ENCODE measurements at regions not wholly inside any gene's neighbourhood (a gene's known extent, or its start where the extent isn't known, plus 50 kb on each side); places are given as distances from the start of the nearest gene placed in this dataset.

DNA sequence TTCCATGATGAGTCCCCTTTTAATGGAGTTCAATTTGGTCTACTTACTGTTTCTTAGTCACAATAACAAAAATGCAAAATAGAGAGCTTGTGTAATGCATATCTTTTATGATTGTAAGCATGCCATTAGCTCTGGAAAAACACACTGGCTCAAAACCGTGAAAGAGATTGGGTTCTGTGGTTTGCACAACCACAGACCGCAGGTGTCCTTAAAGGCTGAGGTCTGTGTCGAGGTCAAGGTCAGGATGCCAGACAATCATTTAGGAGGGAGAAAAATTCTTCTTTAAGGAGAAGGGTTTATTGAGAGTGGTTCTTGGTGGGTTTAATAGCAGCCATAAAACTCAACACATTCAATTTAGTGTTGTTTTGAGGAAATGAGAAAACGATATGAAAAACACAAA is 487.2 kb downstream of the GALR1 start:
- Mint-ChIP-seq H3K4me1 (ENCODE audit: low read depth) (no peaks in the 10 kb centered on the region), H3K36me3 (no peaks in the 10 kb centered on the region), H3K4me3 (no peak overlapping the region), H3K27me3 (peaks cover 14% of the 10 kb centered on the region), H3K27ac (no peak overlapping the region), H3K9me3 (no peaks in the 10 kb centered on the region)
- ChIA-PET CTCF (no interaction called here), POLR2A (no interaction called here)
- intact Hi-C loops (cut with micrococcal nuclease) = no loop called here
- DNase-seq = no peak

DNA sequence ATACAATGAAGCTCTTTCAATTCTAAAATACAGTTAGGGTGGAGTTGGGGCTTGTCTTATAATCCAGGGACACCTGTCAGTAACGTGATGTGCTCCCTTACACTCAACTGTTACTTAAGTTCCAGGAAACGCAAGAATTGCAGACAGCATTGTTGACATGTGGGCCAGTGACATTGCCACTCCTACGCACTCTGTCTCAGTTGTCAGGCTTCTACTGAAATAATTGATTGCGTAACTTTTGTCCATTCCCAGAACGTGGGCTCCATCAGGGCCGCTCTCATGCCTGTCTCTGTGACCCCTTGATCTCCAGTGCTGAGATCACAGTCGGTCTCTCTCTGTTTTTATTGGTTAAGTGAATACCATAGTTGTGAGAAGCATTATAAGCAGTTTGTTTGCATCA is 487.8 kb downstream of the GALR1 start:
- intact Hi-C loops (cut with micrococcal nuclease) = no loop called here
- no peak overlapping the region for H3K4me3 Mint-ChIP-seq
- H3K9me3 Mint-ChIP-seq = no peaks in the 10 kb centered on the region
- H3K27ac Mint-ChIP-seq = no peak overlapping the region
- no peaks in the 10 kb centered on the region for H3K36me3 Mint-ChIP-seq
- peaks cover 14% of the 10 kb centered on the region for H3K27me3 Mint-ChIP-seq
- ChIA-PET POLR2A (no interaction called here), CTCF (no interaction called here)
- H3K4me1 Mint-ChIP-seq (ENCODE audit: low read depth) = no peaks in the 10 kb centered on the region
- DNase-seq = no peak

- Mint-ChIP-seq H3K9me3 (no peaks in the 10 kb centered on the region), H3K4me3 (no peak overlapping the region), H3K36me3 (no peaks in the 10 kb centered on the region), H3K27me3 (peaks cover 6% of the 10 kb centered on the region), H3K4me1 (ENCODE audit: low read depth) (no peaks in the 10 kb centered on the region), H3K27ac (no peak overlapping the region)
- intact Hi-C loops (cut with micrococcal nuclease) = no loop called here
- ChIA-PET CTCF (no interaction called here), POLR2A (no interaction called here)
- DNase-seq = peak; percentile 10
Observed at GRCh38 chr18:77749089-77749488, 499.4 kb downstream of the GALR1 start.

- intact Hi-C loops (cut with micrococcal nuclease) = no loop called here
- Mint-ChIP-seq H3K9me3 (no peaks in the 10 kb centered on the region), H3K27me3 (peaks cover 6% of the 10 kb centered on the region), H3K27ac (no peak overlapping the region), H3K4me1 (ENCODE audit: low read depth) (no peaks in the 10 kb centered on the region), H3K4me3 (no peak overlapping the region), H3K36me3 (no peaks in the 10 kb centered on the region)
- ChIA-PET CTCF (no interaction called here), POLR2A (no interaction called here)
- no peak for DNase-seq
Observed at GRCh38 chr18:77750006-77750405, 500.4 kb downstream of the GALR1 start.

DNA sequence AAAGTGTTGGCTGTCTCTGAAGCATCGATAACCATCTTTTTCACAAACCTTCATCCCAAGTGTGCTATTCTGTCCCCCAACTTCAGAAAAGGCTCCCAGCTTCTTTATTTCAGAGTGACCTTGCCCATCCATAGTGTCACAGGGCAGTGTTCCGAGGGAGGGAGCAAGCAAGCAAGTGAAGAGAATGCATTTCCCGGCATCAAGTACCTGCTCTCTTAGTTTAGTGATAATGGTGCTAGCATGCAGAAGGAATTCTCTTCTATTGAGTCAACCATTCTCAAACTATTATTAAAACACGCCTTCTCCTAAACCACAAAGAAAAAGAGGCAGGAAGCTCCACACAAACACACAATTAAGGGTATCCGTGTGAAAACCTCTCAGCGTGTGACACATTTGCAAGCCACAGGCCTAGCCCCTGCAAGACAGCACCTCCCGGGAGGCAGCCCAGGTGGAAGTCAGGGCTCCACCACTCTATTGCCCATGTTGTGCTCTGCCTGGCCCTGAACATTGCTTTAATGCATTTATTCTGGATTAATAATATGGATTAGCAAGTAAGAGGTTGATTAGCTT is 504.9 kb downstream of the GALR1 start:
- intact Hi-C loops (cut with micrococcal nuclease) = no loop called here
- DNase-seq = no peak
- Mint-ChIP-seq H3K4me1 (ENCODE audit: low read depth) (no peaks in the 10 kb centered on the region), H3K9me3 (no peaks in the 10 kb centered on the region), H3K36me3 (no peaks in the 10 kb centered on the region), H3K4me3 (no peak overlapping the region), H3K27me3 (peaks cover 6% of the 10 kb centered on the region), H3K27ac (no peak overlapping the region)
- ChIA-PET POLR2A (no interaction called here), CTCF (no interaction called here)

GRCh38 chr18:77755187-77755586 is 505.5 kb downstream of the GALR1 start:
- no peak for DNase-seq
- no peaks in the 10 kb centered on the region for H3K9me3 Mint-ChIP-seq
- peaks cover 6% of the 10 kb centered on the region for H3K27me3 Mint-ChIP-seq
- POLR2A ChIA-PET = no interaction called here
- CTCF ChIA-PET = no interaction called here
- H3K4me1 Mint-ChIP-seq (ENCODE audit: low read depth) = no peaks in the 10 kb centered on the region
- H3K36me3 Mint-ChIP-seq = no peaks in the 10 kb centered on the region
- intact Hi-C loops (cut with micrococcal nuclease) = no loop called here
- no peak overlapping the region for H3K27ac Mint-ChIP-seq
- no peak overlapping the region for H3K4me3 Mint-ChIP-seq

- POLR2A ChIA-PET = no interaction called here
- intact Hi-C loops (cut with micrococcal nuclease) = no loop called here
Observed at GRCh38 chr18:77761332-77761731, 511.7 kb downstream of the GALR1 start.

GRCh38 chr18:77762014-77762413 is 512.4 kb downstream of the GALR1 start:
- ChIA-PET CTCF (no interaction called here), POLR2A (no interaction called here)
- H3K9me3 Mint-ChIP-seq = no peaks in the 10 kb centered on the region
- peaks cover 16% of the 10 kb centered on the region for H3K27me3 Mint-ChIP-seq
- H3K4me1 Mint-ChIP-seq (ENCODE audit: low read depth) = no peaks in the 10 kb centered on the region
- intact Hi-C loops (cut with micrococcal nuclease) = no loop called here
- H3K36me3 Mint-ChIP-seq = no peaks in the 10 kb centered on the region
- H3K4me3 Mint-ChIP-seq = no peak overlapping the region
- no peak for DNase-seq
- no peak overlapping the region for H3K27ac Mint-ChIP-seq

More at GRCh38 chr18:77761332-77761731, 511.7 kb downstream of the GALR1 start:
- no peak overlapping the region for H3K4me3 Mint-ChIP-seq
- CTCF ChIA-PET = no interaction called here
- H3K36me3 Mint-ChIP-seq = no peaks in the 10 kb centered on the region
- H3K27ac Mint-ChIP-seq = no peak overlapping the region
- H3K9me3 Mint-ChIP-seq = no peaks in the 10 kb centered on the region
- H3K27me3 Mint-ChIP-seq = peaks cover 11% of the 10 kb centered on the region
- no peaks in the 10 kb centered on the region for H3K4me1 Mint-ChIP-seq (ENCODE audit: low read depth)
- DNase-seq = no peak

GRCh38 chr18:77762642-77763041 is 513.0 kb downstream of the GALR1 start:
- Mint-ChIP-seq H3K4me1 (ENCODE audit: low read depth) (no peaks in the 10 kb centered on the region), H3K36me3 (no peaks in the 10 kb centered on the region), H3K27ac (no peak overlapping the region), H3K4me3 (no peak overlapping the region), H3K9me3 (no peaks in the 10 kb centered on the region), H3K27me3 (peaks cover 16% of the 10 kb centered on the region)
- CTCF ChIA-PET = no interaction called here
- intact Hi-C loops (cut with micrococcal nuclease) = no loop called here
- POLR2A ChIA-PET = no interaction called here
- no peak for DNase-seq

- no peak overlapping the region for H3K4me3 Mint-ChIP-seq
- intact Hi-C loops (cut with micrococcal nuclease) = no loop called here
- POLR2A ChIA-PET = no interaction called here
- H3K27me3 Mint-ChIP-seq = peaks cover 16% of the 10 kb centered on the region
- H3K9me3 Mint-ChIP-seq = no peaks in the 10 kb centered on the region
- no peaks in the 10 kb centered on the region for H3K4me1 Mint-ChIP-seq (ENCODE audit: low read depth)
- DNase-seq = no peak
- H3K27ac Mint-ChIP-seq = no peak overlapping the region
- CTCF ChIA-PET = no interaction called here
- no peaks in the 10 kb centered on the region for H3K36me3 Mint-ChIP-seq
Observed at GRCh38 chr18:77763530-77764145, 514.0 kb downstream of the GALR1 start.

DNA sequence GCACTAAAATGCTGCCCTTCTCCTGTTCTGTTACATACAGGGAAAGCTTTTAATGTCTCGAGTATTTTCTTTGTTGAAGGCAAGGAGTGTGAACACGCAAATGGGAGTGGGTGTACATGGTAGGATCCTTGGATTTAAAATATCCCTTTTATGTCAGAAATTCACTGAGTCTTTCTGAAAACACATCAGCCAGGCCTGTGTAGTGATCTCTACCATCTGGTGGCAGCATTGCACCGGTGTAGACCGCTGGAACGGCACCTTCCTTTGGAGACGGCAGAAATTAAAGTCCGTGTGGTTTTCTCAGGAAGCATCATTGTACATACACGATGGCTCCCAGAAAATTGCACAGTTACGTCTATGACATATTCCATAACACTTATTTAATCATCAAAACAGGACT is 515.8 kb downstream of the GALR1 start:
- intact Hi-C loops (cut with micrococcal nuclease) = no loop called here
- peak; percentile 17 for DNase-seq
- Mint-ChIP-seq H3K27me3 (peaks cover 16% of the 10 kb centered on the region), H3K36me3 (no peaks in the 10 kb centered on the region), H3K9me3 (no peaks in the 10 kb centered on the region), H3K27ac (no peak overlapping the region), H3K4me1 (ENCODE audit: low read depth) (no peaks in the 10 kb centered on the region), H3K4me3 (no peak overlapping the region)
- CTCF ChIA-PET = no interaction called here
- POLR2A ChIA-PET = no interaction called here

GRCh38 chr18:77766421-77766820 is 516.8 kb downstream of the GALR1 start:
- ChIA-PET CTCF (no interaction called here), POLR2A (no interaction called here)
- Mint-ChIP-seq H3K4me1 (ENCODE audit: low read depth) (no peaks in the 10 kb centered on the region), H3K4me3 (no peak overlapping the region), H3K9me3 (no peaks in the 10 kb centered on the region), H3K36me3 (no peaks in the 10 kb centered on the region), H3K27me3 (peaks cover 13% of the 10 kb centered on the region), H3K27ac (no peak overlapping the region)
- intact Hi-C loops (cut with micrococcal nuclease) = no loop called here
- no peak for DNase-seq

GRCh38 chr18:77772177-77772576 is 522.5 kb downstream of the GALR1 start:
- intact Hi-C loops (cut with micrococcal nuclease) = no loop called here
- no peaks in the 10 kb centered on the region for H3K9me3 Mint-ChIP-seq
- CTCF ChIA-PET = no interaction called here
- H3K27me3 Mint-ChIP-seq = no peaks in the 10 kb centered on the region
- no peak for DNase-seq
- H3K4me3 Mint-ChIP-seq = no peak overlapping the region
- POLR2A ChIA-PET = no interaction called here
- no peaks in the 10 kb centered on the region for H3K36me3 Mint-ChIP-seq
- no peaks in the 10 kb centered on the region for H3K4me1 Mint-ChIP-seq (ENCODE audit: low read depth)
- no peak overlapping the region for H3K27ac Mint-ChIP-seq
